ENCODE measurements at regions not wholly inside any gene's neighbourhood (a gene's known extent, or its start where the extent isn't known, plus 50 kb on each side); places are given as distances from the start of the nearest gene placed in this dataset.

- TF ChIP-seq CTCF (tag by site-specific recombination; IDR thresholded peaks at IDR 0.05) (no peak), PRDM10 (tag by site-specific recombination; IDR thresholded peaks at IDR 0.05) (no peak), ATF2 (tag by site-specific recombination; IDR thresholded peaks at IDR 0.05; ENCODE audit: low read depth) (no peak), ZBTB8A (tag by site-specific recombination; IDR thresholded peaks at IDR 0.05) (no peak), ZBTB11 (tag by site-specific recombination; conservative IDR thresholded peaks at IDR 0.05; ENCODE audit: low read depth) (no peak), SALL2 (tag by site-specific recombination; IDR thresholded peaks at IDR 0.05; ENCODE audit: borderline replicate concordance) (no peak), TSHZ1 (tag by site-specific recombination; IDR thresholded peaks at IDR 0.05; ENCODE audit: borderline replicate concordance) (no peak), ZBTB17 (tag by site-specific recombination; IDR thresholded peaks at IDR 0.05) (no peak)
These were observed 577.8 kb downstream of the PYDC2 start for GRCh38 chr3:192038726-192039125.

All from HEK293 (cell line).